HEK293T (cell line): ENCODE measurements at regions not wholly inside any gene's neighbourhood (a gene's known extent, or its start where the extent isn't known, plus 50 kb on each side); places are given as distances from the start of the nearest gene placed in this dataset.

Source experiments
- ARNT ChIP-seq: fragments of 450-650 bp; IDR thresholded peaks from 2 replicates; pipeline ENCODE4 v1.6.1; 2017; ENCODE audit warnings: mild to moderate bottlenecking
- BHLHE40 ChIP-seq: fragments of 450-650 bp; IDR thresholded peaks from 2 replicates; pipeline ENCODE4 v1.6.1; 2016; ENCODE audit warnings: mild to moderate bottlenecking, moderate library complexity, borderline replicate concordance
- CTBP1 ChIP-seq: fragments of 450-650 bp; IDR thresholded peaks from 2 replicates; pipeline ENCODE4 v1.6.1; 2016; ENCODE audit warnings: borderline replicate concordance
- ELF4 ChIP-seq: fragments of 450-650 bp; IDR thresholded peaks from 2 replicates; pipeline ENCODE4 v1.6.1; 2017; ENCODE audit warnings: antibody characterized with exemption
- FOXA1 ChIP-seq: fragments of 450-650 bp; IDR thresholded peaks from 2 replicates; pipeline ENCODE4 v1.6.1; 2016; ENCODE audit warnings: mild to moderate bottlenecking
- FOXK2 ChIP-seq: fragments of 450-650 bp; IDR thresholded peaks from 2 replicates; pipeline ENCODE4 v1.6.1; 2016; ENCODE audit warnings: mild to moderate bottlenecking
- FOXM1 ChIP-seq: fragments of 450-650 bp; IDR thresholded peaks from 2 replicates; pipeline ENCODE4 v1.6.1; 2017; ENCODE audit warnings: mild to moderate bottlenecking, borderline replicate concordance
- HDGF ChIP-seq: fragments of 450-650 bp; IDR thresholded peaks from 2 replicates; pipeline ENCODE4 v1.6.1; 2017; ENCODE audit warnings: antibody characterized with exemption, borderline replicate concordance
- L3MBTL2 ChIP-seq: fragments of 450-650 bp; conservative IDR thresholded peaks from 2 replicates; pipeline ENCODE4 v1.6.1; 2016; ENCODE audit warnings: mild to moderate bottlenecking
- SP1 ChIP-seq: fragments of 450-650 bp; IDR thresholded peaks from 2 replicates; pipeline ENCODE4 v1.6.1; 2017
- SUZ12 ChIP-seq: fragments of 450-650 bp; IDR thresholded peaks from 2 replicates; pipeline ENCODE4 v1.6.1; 2016; ENCODE audit warnings: mild to moderate bottlenecking
- TARDBP ChIP-seq: fragments of 450-650 bp; IDR thresholded peaks from 2 replicates; pipeline ENCODE4 v1.6.1; 2016
- TF ChIP-seq, protein P1 (sequence below): fragments of 450-650 bp; IDR thresholded peaks from 2 replicates; pipeline ENCODE4 v1.6.1; 2016

DNA sequence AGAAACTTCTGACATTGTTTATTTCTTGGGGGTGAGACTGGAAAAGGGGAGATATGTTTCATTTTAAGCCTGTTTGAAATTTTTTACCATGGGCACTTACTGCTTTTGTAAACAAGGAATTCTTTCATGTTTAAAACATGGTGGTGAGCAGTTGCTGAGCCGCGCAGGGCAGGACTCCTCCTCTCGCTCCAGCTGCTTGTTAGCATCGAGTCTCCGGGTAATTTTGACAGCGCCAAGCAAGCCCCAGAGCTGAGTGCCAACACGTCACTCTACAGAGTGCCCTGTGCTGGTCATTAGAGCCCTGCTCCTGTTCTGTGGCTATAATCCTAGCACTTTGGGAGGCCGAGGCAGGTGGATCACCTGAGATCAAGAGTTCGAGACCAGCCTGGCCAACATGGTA is 116.5 kb upstream of the MSX2 start:
- TF ChIP-seq TARDBP, result no peak
- no peak for TF ChIP-seq FOXK2
- TF ChIP-seq, protein P1, sequence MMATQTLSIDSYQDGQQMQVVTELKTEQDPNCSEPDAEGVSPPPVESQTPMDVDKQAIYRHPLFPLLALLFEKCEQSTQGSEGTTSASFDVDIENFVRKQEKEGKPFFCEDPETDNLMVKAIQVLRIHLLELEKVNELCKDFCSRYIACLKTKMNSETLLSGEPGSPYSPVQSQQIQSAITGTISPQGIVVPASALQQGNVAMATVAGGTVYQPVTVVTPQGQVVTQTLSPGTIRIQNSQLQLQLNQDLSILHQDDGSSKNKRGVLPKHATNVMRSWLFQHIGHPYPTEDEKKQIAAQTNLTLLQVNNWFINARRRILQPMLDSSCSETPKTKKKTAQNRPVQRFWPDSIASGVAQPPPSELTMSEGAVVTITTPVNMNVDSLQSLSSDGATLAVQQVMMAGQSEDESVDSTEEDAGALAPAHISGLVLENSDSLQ, result no peak
- no peak for TF ChIP-seq SP1
- no peak for TF ChIP-seq CTBP1
- TF ChIP-seq FOXM1, result no peak
- no peak for TF ChIP-seq BHLHE40
- no peak for TF ChIP-seq SUZ12
- TF ChIP-seq HDGF, result no peak
- TF ChIP-seq ELF4, result no peak
- no peak for TF ChIP-seq FOXA1
- no peak for TF ChIP-seq L3MBTL2
- no peak for TF ChIP-seq ARNT
